GM19438 (cell line): ENCODE measurements at regions not wholly inside any gene's neighbourhood (a gene's known extent, or its start where the extent isn't known, plus 50 kb on each side); places are given as distances from the start of the nearest gene placed in this dataset.

ENCODE experiments used
- ATAC-seq: cut with Tn5 transposase; IDR thresholded peaks from one replicate; pipeline ENCODE4 v1.9.1; 2021; ENCODE audit warnings: low read depth; ENCODE audit not compliant: unreplicated experiment

DNA sequence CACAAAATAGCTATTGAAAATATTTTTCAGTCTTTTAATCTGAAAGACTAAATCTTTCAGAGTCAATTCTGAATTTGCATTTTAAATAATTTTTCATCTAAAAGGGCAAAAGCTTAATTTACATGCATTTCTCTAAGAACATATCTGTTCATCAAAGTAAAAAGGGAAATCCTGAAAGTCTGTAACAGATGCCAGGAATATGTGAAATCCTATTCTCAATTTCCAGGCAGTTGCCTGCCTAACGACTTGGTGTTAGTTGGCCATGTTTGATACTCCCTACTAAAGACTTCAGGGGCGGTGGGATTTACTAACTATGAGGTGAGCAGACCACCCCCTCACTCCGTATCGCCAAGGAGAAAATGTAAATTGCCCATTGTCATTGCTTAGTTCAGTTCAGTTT lies 136.8 kb downstream of the KIT start:
- no peak for ATAC-seq

DNA sequence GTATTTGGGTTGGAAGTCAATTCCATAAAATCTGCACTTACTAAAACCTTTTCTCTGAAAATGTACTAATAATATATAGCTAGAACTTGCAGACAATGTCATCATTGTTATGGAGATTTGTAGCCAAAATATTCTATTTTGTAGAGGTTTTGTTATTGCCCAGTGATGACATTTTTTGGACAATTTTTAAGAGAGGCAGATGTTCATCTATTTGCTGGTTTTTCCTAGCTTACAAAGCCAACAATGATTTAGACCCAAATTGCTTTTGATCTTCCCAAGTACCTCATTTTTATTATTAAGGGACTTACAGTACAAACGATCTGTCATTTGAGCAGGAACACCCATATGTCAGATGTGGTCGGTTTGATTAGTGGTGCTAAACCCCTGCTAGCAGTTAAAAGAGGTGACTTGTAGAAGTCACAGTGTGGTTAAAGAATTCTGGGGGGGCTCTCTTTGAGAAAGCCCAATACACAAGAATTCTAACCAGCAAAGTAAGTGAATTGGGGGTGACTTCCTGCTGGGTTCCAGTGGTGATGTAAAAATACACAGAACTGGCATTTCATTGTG lies 136.2 kb downstream of the KIT start:
- ATAC-seq: no peak
